ENCODE measurements at regions not wholly inside any gene's neighbourhood (a gene's known extent, or its start where the extent isn't known, plus 50 kb on each side); places are given as distances from the start of the nearest gene placed in this dataset.

- no peak overlapping the region for H3K9ac ChIP-seq (ENCODE audit: insufficient read length, low read depth)
- H3K27me3 ChIP-seq (ENCODE audit: insufficient read depth, insufficient read length) = no peaks in the 10 kb centered on the region
- no peak for DNase-seq (ENCODE audit: low read depth, low spot score)
- no peak overlapping the region for H3K4me3 ChIP-seq (ENCODE audit: insufficient read length, low read depth)
- H3K36me3 ChIP-seq (ENCODE audit: insufficient read depth, insufficient read length, low read length) = no peaks in the 10 kb centered on the region
- no peaks in the 10 kb centered on the region for H3K4me1 ChIP-seq (ENCODE audit: insufficient read depth, insufficient read length)
- no peaks in the 10 kb centered on the region for H3K9me3 ChIP-seq (ENCODE audit: insufficient read depth, low read length)
- TF ChIP-seq SUZ12 (IDR thresholded peaks at IDR 0.05; ENCODE audit: extremely low read depth, insufficient read depth, insufficient read length) (no peak), YY1 (IDR thresholded peaks at IDR 0.05; ENCODE audit: insufficient read depth, insufficient read length) (no peak), ZNF274 (IDR thresholded peaks at IDR 0.05; ENCODE audit: low read depth, low read length) (no peak)
Observed at GRCh38 chr6:105604587-105604884, 201.7 kb upstream of the PREP start.

GRCh38 chr6:105603788-105604586 is 201.1 kb upstream of the PREP start:
- Histone ChIP-seq H3K27me3 (ENCODE audit: insufficient read depth, insufficient read length) (no peaks in the 10 kb centered on the region), H3K4me1 (ENCODE audit: insufficient read depth, insufficient read length) (no peaks in the 10 kb centered on the region), H3K9ac (ENCODE audit: insufficient read length, low read depth) (no peak overlapping the region), H3K4me3 (ENCODE audit: insufficient read length, low read depth) (no peak overlapping the region), H3K36me3 (ENCODE audit: insufficient read depth, insufficient read length, low read length) (no peaks in the 10 kb centered on the region), H3K9me3 (ENCODE audit: insufficient read depth, low read length) (no peaks in the 10 kb centered on the region)
- no peak for DNase-seq (ENCODE audit: low read depth, low spot score)
- TF ChIP-seq ZNF274 (IDR thresholded peaks at IDR 0.05; ENCODE audit: low read depth, low read length) = no peak

- no peaks in the 10 kb centered on the region for H3K4me1 ChIP-seq (ENCODE audit: insufficient read depth, insufficient read length)
- H3K9me3 ChIP-seq (ENCODE audit: insufficient read depth, low read length) = no peaks in the 10 kb centered on the region
- H3K36me3 ChIP-seq (ENCODE audit: insufficient read depth, insufficient read length, low read length) = no peaks in the 10 kb centered on the region
- no peak for DNase-seq (ENCODE audit: low read depth, low spot score)
- H3K4me3 ChIP-seq (ENCODE audit: insufficient read length, low read depth) = no peak overlapping the region
- no peak overlapping the region for H3K9ac ChIP-seq (ENCODE audit: insufficient read length, low read depth)
- no peaks in the 10 kb centered on the region for H3K27me3 ChIP-seq (ENCODE audit: insufficient read depth, insufficient read length)
- TF ChIP-seq ZNF274 (IDR thresholded peaks at IDR 0.05; ENCODE audit: low read depth, low read length) (no peak), SUZ12 (IDR thresholded peaks at IDR 0.05; ENCODE audit: extremely low read depth, insufficient read depth, insufficient read length) (no peak)
Observed at GRCh38 chr6:105601541-105602236, 198.8 kb upstream of the PREP start.

GRCh38 chr6:105600336-105601260 is 197.7 kb upstream of the PREP start:
- no peaks in the 10 kb centered on the region for H3K9me3 ChIP-seq (ENCODE audit: insufficient read depth, low read length)

GRCh38 chr6:105598264-105598663 is 195.4 kb upstream of the PREP start:
- H3K4me3 ChIP-seq (ENCODE audit: insufficient read length, low read depth) = no peak overlapping the region
- no peak for DNase-seq (ENCODE audit: low read depth, low spot score)
- no peaks in the 10 kb centered on the region for H3K27me3 ChIP-seq (ENCODE audit: insufficient read depth, insufficient read length)
- H3K9me3 ChIP-seq (ENCODE audit: insufficient read depth, low read length) = no peaks in the 10 kb centered on the region
- H3K4me1 ChIP-seq (ENCODE audit: insufficient read depth, insufficient read length) = no peaks in the 10 kb centered on the region
- no peak for TF ChIP-seq YY1 (IDR thresholded peaks at IDR 0.05; ENCODE audit: insufficient read depth, insufficient read length)
- TF ChIP-seq ZNF274 (IDR thresholded peaks at IDR 0.05; ENCODE audit: low read depth, low read length) = no peak
- TF ChIP-seq SUZ12 (IDR thresholded peaks at IDR 0.05; ENCODE audit: extremely low read depth, insufficient read depth, insufficient read length) = no peak
- H3K9ac ChIP-seq (ENCODE audit: insufficient read length, low read depth) = no peak overlapping the region
- H3K36me3 ChIP-seq (ENCODE audit: insufficient read depth, insufficient read length, low read length) = no peaks in the 10 kb centered on the region

More at GRCh38 chr6:105600336-105601260, 197.7 kb upstream of the PREP start:
- H3K9ac ChIP-seq (ENCODE audit: insufficient read length, low read depth) = no peak overlapping the region
- no peaks in the 10 kb centered on the region for H3K4me1 ChIP-seq (ENCODE audit: insufficient read depth, insufficient read length)
- no peaks in the 10 kb centered on the region for H3K36me3 ChIP-seq (ENCODE audit: insufficient read depth, insufficient read length, low read length)
- H3K4me3 ChIP-seq (ENCODE audit: insufficient read length, low read depth) = no peak overlapping the region
- H3K27me3 ChIP-seq (ENCODE audit: insufficient read depth, insufficient read length) = no peaks in the 10 kb centered on the region
- no peak for TF ChIP-seq ZNF274 (IDR thresholded peaks at IDR 0.05; ENCODE audit: low read depth, low read length)
- no peak for TF ChIP-seq YY1 (IDR thresholded peaks at IDR 0.05; ENCODE audit: insufficient read depth, insufficient read length)
- no peak for TF ChIP-seq SUZ12 (IDR thresholded peaks at IDR 0.05; ENCODE audit: extremely low read depth, insufficient read depth, insufficient read length)
- DNase-seq (ENCODE audit: low read depth, low spot score) = no peak

GRCh38 chr6:105596284-105596755 is 193.4 kb upstream of the PREP start:
- no peak for DNase-seq (ENCODE audit: low read depth, low spot score)
- Histone ChIP-seq H3K27me3 (ENCODE audit: insufficient read depth, insufficient read length) (no peaks in the 10 kb centered on the region), H3K9ac (ENCODE audit: insufficient read length, low read depth) (no peak overlapping the region), H3K9me3 (ENCODE audit: insufficient read depth, low read length) (no peaks in the 10 kb centered on the region), H3K36me3 (ENCODE audit: insufficient read depth, insufficient read length, low read length) (no peaks in the 10 kb centered on the region), H3K4me3 (ENCODE audit: insufficient read length, low read depth) (no peak overlapping the region), H3K4me1 (ENCODE audit: insufficient read depth, insufficient read length) (no peaks in the 10 kb centered on the region)
- no peak for TF ChIP-seq ZNF274 (IDR thresholded peaks at IDR 0.05; ENCODE audit: low read depth, low read length)
- TF ChIP-seq YY1 (IDR thresholded peaks at IDR 0.05; ENCODE audit: insufficient read depth, insufficient read length) = no peak
- TF ChIP-seq SUZ12 (IDR thresholded peaks at IDR 0.05; ENCODE audit: extremely low read depth, insufficient read depth, insufficient read length) = no peak

GRCh38 chr6:105595829-105596228 is 192.9 kb upstream of the PREP start:
- H3K36me3 ChIP-seq (ENCODE audit: insufficient read depth, insufficient read length, low read length) = no peaks in the 10 kb centered on the region
- DNase-seq (ENCODE audit: low read depth, low spot score) = no peak
- no peaks in the 10 kb centered on the region for H3K4me1 ChIP-seq (ENCODE audit: insufficient read depth, insufficient read length)
- H3K9me3 ChIP-seq (ENCODE audit: insufficient read depth, low read length) = no peaks in the 10 kb centered on the region
- H3K27me3 ChIP-seq (ENCODE audit: insufficient read depth, insufficient read length) = no peaks in the 10 kb centered on the region
- no peak for TF ChIP-seq SUZ12 (IDR thresholded peaks at IDR 0.05; ENCODE audit: extremely low read depth, insufficient read depth, insufficient read length)
- no peak for TF ChIP-seq YY1 (IDR thresholded peaks at IDR 0.05; ENCODE audit: insufficient read depth, insufficient read length)
- TF ChIP-seq ZNF274 (IDR thresholded peaks at IDR 0.05; ENCODE audit: low read depth, low read length) = no peak
- no peak overlapping the region for H3K9ac ChIP-seq (ENCODE audit: insufficient read length, low read depth)
- H3K4me3 ChIP-seq (ENCODE audit: insufficient read length, low read depth) = no peak overlapping the region
